GM19468 (cell line): ENCODE measurements at regions not wholly inside any gene's neighbourhood (a gene's known extent, or its start where the extent isn't known, plus 50 kb on each side); places are given as distances from the start of the nearest gene placed in this dataset.
"Not testable (repeated sequence)": the region's sequence is repeated elsewhere in the genome, so short reads cannot be mapped to it uniquely, and the experiment has no call there.

Experiments
- ATAC-seq: cut with Tn5 transposase; IDR thresholded peaks from one replicate; pipeline ENCODE4 v1.9.1; 2021; ENCODE audit warnings: mild to moderate bottlenecking, moderate library complexity, moderate number of reproducible peaks; ENCODE audit not compliant: unreplicated experiment; ENCODE audit errors: extremely low read depth

DNA sequence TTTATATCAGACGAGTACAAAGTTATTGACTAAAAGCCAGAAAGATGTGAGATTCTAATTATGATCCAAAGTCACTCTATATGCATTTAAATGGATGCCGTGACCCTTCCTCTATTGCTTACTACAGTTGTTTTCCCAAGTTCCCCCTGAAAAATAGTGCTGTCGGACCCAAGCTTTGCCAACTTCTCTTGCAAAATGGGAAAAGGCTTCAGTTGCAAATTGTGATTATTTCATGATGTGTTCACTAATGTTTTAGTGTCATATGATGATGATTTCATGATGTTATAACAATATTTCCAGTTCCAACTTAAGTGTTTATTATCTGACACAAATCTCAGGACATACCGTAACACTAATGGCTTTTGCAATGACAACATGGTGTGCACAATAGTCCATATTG, 534.6 kb upstream of the ATP2B1 start:
- no peak for ATAC-seq

DNA sequence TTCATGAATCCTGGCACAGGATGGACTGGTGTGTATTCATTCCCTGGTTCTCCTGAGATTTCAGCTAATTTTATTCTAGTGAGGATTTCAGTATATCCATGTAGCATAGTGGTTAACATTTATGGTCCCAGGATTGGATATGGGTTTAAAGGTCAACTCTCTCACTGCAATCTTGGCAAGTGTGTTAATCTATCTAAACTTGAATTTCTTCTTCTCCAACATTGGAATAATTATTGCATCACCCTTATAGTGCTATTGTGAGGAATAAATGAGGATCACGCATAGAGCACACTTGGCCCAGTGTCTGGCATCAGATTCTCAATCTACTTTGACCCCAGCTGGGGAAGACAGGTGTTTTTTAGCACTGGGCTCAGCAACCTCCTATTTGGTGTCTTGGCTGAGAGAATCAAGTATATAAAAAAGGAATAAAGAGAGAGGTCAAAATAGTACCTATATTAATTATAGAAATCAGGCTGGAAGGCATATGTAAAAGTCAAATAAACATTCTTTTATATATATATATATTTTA, 531.2 kb upstream of the ATP2B1 start:
- ATAC-seq: no peak

DNA sequence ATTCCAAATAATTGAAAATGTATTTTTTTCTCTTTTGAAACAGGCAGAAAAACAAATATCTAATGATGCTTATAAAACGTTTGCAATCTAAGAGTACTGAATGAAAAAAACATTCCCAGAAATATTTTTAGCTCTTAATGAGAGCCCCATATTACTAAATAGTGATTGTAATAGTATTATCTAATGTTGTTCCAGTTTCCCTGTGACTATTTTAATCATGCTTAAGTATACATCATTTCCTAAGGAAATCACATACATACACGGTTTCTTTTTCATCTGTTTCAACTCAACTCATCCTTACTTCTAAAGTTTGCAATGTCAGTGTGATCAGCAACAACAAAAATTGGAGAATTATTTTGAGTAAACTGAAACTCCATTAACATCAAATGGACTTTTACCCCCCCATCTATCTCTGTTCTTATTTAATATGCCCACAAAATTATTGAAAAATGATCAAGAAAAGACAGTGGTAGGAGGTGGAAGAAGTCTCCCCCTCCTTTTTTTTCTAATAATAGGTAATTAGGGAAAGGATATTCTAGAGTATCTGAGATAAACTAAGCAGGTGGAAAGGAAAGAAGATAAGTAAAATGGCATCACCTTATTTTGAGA, 530.1 kb upstream of the ATP2B1 start:
- no peak for ATAC-seq

GRCh38 chr12:90237841-90238240, 529.2 kb upstream of the ATP2B1 start:
- no peak for ATAC-seq

- no peak for ATAC-seq
These were observed 527.0 kb upstream of the ATP2B1 start for GRCh38 chr12:90235642-90236041.

GRCh38 chr12:90234472-90234871, 525.8 kb upstream of the ATP2B1 start:
- ATAC-seq: no peak

DNA sequence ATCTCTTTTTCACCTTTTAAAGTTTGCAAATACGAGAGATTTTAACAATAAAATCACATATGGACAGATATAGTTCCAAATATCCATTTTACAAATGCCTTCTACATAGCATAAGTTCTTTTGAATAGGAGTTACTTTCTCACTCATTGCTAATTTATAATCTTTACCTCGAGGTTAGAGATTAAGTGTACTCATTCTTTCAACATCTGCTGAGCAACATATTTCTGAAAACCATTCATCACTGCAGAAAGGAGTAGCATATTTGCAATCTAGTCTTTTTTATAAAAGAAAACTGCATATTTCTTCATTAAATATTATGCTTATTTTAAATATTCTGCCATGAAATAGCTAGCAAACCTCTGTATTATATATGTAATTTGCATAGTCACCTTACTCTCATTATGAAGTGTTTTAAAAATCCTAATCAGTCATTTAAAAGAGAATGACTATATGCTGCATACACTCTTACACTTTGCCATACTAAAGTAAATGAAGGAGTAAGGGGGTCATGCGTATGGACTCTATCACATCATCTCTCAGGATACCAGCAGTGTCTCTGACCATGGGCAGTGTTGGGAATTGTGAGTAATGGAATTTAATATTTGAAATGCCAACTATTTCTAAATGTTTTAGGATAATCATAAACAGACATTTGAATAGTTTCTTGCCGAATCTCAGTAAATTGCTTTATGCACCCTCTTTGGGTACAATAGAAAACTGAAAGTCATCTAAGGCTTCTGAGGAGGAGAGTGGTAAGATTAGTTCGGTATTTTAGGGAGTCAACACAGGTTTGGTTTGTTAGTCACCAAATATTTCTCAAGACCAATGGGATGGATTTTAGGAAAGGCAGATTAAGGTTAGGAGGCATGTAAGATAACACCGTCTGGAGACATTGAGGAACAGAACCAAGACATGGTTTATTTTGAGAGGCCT, 524.8 kb upstream of the ATP2B1 start:
- ATAC-seq: no peak

GRCh38 chr12:90229407-90230170, 521.0 kb upstream of the ATP2B1 start:
- ATAC-seq: no peak

GRCh38 chr12:90226211-90226610, 517.6 kb upstream of the ATP2B1 start:
- no peak for ATAC-seq

DNA sequence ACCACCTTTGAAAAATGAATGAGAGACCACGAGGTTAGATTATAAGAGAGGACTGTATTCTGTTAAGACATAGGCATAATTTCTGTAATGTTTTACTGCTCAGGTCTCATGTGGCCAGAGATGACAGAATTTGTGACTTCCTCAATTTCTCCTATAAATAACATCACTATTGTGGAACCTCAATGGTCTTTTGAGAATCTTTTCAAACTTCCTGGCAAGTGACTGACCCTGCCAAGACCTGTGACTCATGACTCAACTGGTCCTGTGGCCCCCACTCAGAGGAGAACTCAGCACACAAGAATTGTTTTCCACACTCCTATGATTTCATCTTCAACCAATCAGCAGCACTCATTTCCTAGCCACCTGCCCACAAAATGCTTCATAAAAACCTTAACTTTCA, 508.2 kb upstream of the ATP2B1 start:
- ATAC-seq: no peak

GRCh38 chr12:90216020-90216552, 507.4 kb upstream of the ATP2B1 start:
- no peak for ATAC-seq

- no peak for ATAC-seq
These were observed 502.4 kb upstream of the ATP2B1 start for GRCh38 chr12:90211017-90211416.

DNA sequence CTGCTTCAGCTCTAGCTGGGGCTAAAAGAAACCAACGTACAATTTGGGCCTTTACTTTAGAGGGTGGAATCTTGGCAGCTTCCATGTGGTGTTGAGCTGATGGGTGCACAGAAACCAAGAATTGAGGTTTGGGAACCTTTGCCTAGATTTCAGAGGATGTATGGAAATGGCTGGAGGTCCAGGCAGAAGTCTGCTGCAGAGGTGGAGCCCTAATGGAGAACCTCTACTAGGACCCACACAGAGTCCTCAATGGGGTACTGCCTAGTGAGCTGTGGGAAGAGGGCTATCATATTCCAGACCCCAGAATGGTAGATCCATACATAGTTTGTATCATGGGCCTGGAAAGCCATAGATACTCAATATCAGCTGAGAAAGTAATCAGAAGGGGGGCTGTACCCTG, 500.4 kb upstream of the ATP2B1 start:
- ATAC-seq: no peak

- not testable (repeated sequence) for ATAC-seq
These were observed 499.7 kb upstream of the ATP2B1 start for GRCh38 chr12:90208379-90208778.

DNA sequence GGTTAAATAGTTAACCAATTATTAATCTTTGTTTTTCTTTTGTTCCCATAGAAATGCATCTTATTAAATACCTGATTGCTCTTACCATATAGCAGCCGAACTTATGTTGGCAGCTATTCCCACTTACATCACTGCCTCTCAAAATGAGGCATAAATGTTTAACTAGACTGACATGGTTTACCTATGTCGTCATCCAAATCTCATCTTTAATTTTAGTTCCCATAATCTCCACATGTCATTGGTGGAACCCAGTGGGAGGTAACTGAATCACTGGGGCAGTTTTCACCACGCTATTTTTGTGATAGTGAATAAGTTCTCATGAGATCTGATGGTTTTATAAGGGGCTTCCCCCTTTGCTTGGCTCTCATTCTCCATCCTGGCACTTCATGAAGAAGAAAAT, 499.2 kb upstream of the ATP2B1 start:
- ATAC-seq: no peak

DNA sequence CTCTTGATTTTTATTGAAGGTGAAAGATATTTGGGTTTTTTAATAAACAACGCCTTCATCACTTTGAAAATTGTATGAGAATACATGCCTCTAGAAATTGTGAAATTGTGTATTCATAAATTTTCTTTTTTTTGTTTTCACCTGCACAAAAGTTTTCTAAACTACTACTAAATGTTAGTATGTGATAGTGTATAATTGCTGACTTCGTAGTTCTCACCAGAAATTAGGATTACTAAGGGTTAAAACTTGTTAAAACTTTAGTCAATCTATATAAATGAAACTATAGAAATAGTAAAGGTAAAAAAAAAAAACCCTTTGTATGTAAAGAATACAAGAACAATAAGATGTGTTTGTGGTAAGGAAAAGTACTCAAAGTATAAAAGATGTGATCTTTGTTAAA, 496.5 kb upstream of the ATP2B1 start:
- no peak for ATAC-seq

DNA sequence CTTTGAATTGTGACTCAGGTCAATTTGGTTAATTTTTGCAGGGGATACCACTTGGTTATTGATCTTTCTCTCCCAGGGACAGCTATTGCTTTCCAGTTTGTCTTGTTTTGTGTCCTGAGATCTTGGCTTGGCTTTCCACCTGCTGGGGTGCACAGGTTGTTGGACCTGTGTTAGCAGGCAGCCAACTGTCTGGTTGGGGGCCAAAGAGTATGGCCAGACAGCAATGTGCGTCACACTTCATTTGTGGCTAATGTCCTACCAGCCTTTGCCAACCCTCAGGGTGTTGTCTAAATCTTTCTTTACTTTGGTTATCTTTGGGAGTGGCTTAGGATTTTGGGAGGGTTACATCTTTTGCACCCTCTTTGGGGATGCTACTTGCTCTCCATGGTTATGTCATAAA, 494.9 kb upstream of the ATP2B1 start:
- ATAC-seq: no peak

DNA sequence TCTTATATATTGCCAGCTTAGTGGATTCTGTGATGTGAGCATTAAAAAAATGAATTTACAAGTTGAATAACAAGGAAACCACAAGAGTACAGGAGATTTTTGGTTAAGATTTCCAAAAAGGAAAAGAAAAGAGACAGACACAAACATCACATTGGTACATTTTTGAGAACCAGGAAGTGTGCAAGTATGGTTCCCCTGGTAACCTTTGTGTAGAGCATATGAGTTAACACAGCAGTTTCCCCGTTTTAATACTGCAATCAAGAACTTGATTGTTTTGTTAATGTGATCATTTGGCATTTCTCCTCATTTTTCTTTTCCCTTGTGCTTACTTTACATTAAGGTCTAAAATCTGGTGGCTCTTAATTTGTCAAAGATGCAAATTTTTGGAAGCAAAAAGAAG, 490.4 kb upstream of the ATP2B1 start:
- ATAC-seq: no peak

DNA sequence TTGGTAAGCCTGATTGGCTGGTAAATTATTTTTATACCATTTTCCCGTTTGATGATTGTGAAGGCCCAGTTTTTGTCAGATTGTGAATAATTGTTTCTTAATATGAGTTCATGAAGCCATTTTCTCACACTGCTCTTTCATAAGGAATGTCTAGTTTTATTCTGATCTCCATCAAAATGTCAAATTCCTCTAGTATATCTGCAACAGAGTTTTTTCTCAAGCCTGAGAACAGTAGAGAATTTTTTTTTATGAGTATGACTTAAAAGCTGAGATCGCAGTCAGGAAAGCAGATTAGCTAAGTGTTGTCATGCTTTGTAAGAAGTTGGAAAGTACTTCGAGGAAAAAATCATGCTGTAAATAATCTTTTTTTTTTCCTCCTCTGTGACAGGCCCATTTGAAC, 484.9 kb upstream of the ATP2B1 start:
- no peak for ATAC-seq

DNA sequence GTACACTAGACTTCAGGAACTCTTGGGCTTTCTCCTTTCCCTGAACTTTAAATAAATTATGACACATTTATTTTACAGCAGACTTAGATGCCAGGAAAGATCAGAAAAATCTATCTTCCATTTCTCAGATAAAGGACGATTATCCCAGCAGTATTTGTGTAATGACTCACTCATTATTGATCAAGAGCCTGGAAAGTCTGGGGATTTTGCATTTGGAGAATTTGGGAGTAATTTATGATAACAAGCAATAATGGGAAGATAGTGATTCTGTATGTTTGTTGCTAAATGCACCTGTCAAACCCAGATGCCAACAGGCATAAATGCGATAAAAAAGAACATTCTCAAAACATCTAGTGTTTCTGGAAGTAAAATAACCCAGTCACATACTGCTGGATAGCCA, 480.2 kb upstream of the ATP2B1 start:
- no peak for ATAC-seq

DNA sequence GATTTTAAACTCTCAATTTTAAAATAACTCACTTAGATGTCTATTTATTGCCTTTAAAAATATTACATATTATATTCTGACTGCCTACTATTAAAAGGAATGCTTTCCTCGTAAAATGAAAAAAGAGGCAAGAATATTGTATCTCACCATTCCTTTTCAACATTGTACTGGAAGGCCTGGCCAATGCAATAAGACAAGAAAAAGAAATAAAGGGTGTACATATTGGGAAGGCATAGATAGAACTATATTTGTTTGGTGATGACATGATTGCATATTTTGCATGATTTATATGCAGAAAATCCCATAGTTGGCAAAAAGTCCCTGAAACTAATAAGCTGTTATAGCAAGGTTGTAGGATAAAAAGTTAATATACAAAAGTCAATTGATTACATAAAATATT, 474.6 kb upstream of the ATP2B1 start:
- no peak for ATAC-seq
